GM12873 (cell line): ENCODE measurements at regions not wholly inside any gene's neighbourhood (a gene's known extent, or its start where the extent isn't known, plus 50 kb on each side); places are given as distances from the start of the nearest gene placed in this dataset.

ENCODE experiments used
- TF ChIP-seq, protein P1 (sequence below): IDR thresholded peaks from 2 replicates; pipeline ENCODE4 v1.5.1; 2012; ENCODE audit warnings: low read depth, mild to moderate bottlenecking, moderate library complexity, low read length, control low read depth; ENCODE audit not compliant: insufficient read depth; ENCODE audit errors: missing control alignments

GRCh38 chr13:80656512-80656904 lies 315.6 kb upstream of the SPRY2 start:
- TF ChIP-seq, protein P1, sequence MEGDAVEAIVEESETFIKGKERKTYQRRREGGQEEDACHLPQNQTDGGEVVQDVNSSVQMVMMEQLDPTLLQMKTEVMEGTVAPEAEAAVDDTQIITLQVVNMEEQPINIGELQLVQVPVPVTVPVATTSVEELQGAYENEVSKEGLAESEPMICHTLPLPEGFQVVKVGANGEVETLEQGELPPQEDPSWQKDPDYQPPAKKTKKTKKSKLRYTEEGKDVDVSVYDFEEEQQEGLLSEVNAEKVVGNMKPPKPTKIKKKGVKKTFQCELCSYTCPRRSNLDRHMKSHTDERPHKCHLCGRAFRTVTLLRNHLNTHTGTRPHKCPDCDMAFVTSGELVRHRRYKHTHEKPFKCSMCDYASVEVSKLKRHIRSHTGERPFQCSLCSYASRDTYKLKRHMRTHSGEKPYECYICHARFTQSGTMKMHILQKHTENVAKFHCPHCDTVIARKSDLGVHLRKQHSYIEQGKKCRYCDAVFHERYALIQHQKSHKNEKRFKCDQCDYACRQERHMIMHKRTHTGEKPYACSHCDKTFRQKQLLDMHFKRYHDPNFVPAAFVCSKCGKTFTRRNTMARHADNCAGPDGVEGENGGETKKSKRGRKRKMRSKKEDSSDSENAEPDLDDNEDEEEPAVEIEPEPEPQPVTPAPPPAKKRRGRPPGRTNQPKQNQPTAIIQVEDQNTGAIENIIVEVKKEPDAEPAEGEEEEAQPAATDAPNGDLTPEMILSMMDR: no peak

DNA sequence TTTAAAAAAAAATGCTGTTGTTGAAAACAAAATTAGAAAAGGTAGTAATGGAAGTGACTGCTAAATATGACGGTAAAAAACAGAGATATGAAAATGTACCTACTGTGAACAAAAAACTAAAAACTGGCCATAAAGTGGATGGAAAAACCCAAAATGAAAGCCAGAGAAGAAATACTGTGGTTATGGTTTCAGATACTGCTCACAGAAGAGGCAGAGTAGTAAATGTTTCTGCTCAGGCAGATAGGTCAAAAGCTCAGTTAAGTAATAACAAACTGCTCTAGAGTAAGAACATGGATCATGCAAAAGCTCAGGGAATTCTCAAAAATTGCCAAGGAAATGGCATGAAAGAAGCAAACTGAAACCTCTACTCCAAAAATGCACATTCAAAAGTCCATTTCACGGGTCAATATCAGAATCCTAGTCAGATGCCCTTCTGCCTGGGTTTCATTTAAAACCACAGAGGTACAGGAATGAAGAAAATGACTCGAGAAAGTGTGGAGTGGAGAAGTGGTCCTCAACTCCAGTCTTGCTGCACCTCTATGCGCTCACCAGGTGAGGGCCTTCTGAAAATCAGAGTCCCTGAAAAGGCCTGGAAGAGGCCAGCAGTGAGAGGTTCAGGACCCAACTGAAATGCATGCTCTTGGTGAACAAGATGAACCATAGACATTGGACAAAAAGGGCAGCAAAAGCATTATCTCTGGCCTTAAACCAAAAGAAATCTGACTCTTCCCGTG lies 315.0 kb upstream of the SPRY2 start:
- TF ChIP-seq, protein P1: no peak

DNA sequence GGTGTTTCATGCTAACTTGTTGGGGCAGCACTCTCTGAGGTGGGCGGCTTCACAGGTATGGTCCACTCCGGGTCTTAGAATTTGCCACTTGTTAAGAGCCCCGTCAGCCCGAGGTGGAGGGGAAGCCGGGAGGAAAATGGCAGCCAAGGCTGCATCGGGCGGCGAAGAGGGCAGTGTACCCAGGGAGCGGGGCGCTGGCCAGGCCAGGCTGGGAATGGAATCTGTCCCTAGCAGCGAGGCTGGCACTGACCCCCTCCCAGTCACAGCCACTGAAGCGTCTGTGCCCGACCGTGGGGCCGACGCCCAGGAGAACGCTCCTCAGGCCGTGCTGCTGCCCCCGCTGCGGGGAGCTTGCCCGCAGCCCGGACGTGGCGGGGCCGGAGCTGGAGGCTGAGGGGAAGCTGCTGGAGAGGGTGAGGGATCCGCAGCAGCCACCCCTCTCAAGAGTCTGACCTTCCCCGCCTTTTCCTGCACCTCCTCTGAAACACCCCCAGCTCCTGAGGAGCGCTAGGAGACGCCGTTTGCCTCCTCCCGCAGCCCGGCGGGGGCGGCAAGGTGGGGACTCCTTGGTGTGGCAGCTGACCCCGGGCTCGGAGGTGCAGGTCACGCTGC lies 313.8 kb upstream of the SPRY2 start:
- TF ChIP-seq, protein P1: no peak

- TF ChIP-seq, protein P1: no peak
Observed at GRCh38 chr13:80649274-80649673, 308.3 kb upstream of the SPRY2 start.

GRCh38 chr13:80642641-80643040 lies 301.7 kb upstream of the SPRY2 start:
- TF ChIP-seq, protein P1: no peak

GRCh38 chr13:80633251-80633650 lies 292.3 kb upstream of the SPRY2 start:
- TF ChIP-seq, protein P1: no peak

DNA sequence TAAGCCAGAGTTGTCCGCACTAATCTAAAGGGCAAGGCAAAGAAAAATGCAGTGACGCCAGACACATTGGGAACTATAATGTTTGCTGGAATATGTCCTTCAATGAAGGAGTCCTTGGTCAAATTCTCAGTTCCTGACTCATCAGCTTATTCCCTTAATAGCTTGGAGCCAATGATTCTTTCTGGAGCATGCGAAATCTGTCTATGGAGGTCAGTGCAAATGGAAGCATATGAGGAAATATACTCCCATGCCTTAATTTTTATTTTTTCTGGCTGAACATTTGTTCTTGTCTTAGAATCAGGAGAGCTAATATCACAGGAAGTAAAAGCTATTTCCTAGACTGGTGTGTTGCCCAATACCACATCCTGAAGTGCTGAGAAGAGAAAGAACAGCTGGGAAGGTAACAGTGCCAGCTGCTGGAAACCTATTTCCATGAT lies 289.8 kb upstream of the SPRY2 start:
- TF ChIP-seq, protein P1: no peak
